Activated B cell treated with CpG ODN at 0.5 μM for 24 hours (primary cell): ENCODE measurements at regions not wholly inside any gene's neighbourhood (a gene's known extent, or its start where the extent isn't known, plus 50 kb on each side); places are given as distances from the start of the nearest gene placed in this dataset.

Source experiments
- ATAC-seq: fragments of 200-7000 bp; cut with Tn5 transposase; one replicate; pipeline ENCODE4 v1.10.0; 2021; ENCODE audit warnings: low read depth, mild to moderate bottlenecking, moderate library complexity
- CTCF ChIA-PET: fragments of 350-600 bp; sonication (Branson Sonifier 250); formaldehyde crosslinking; loops from one replicate; lab custom pipeline; 2021; ENCODE audit warnings: antibody characterized with exemption; lab: Charles Lee
- POLR2A ChIA-PET: fragments of 350-600 bp; sonication (Branson Sonifier 250); formaldehyde crosslinking; loops from one replicate; lab custom pipeline; 2021; ENCODE audit warnings: antibody characterized with exemption; lab: Charles Lee
- DNase-seq: peaks from one replicate; pipeline ENCODE4 v3.0.0; 2022
- H3K27ac Mint-ChIP-seq: one replicate; pipeline ENCODE4 v1.8.0; 2020; ENCODE audit warnings: mixed read lengths
- H3K27me3 Mint-ChIP-seq: one replicate; pipeline ENCODE4 v1.8.0; 2021; ENCODE audit warnings: mixed read lengths
- H3K36me3 Mint-ChIP-seq: one replicate; pipeline ENCODE4 v1.8.0; 2021; ENCODE audit warnings: low read depth, mixed read lengths
- H3K4me1 Mint-ChIP-seq: one replicate; pipeline ENCODE4 v1.8.0; 2021; ENCODE audit warnings: mixed read lengths
- H3K4me3 Mint-ChIP-seq: one replicate; pipeline ENCODE4 v1.8.0; 2020; ENCODE audit warnings: mild to moderate bottlenecking, mixed read lengths
- H3K9me3 Mint-ChIP-seq: one replicate; pipeline ENCODE4 v1.8.0; 2020; ENCODE audit warnings: mixed read lengths
- CTCF ChIP-seq: fragments of 200-600 bp; IDR thresholded peaks from one replicate; pipeline ENCODE4 v1.8.0; 2022; ENCODE audit warnings: antibody characterized with exemption, mild to moderate bottlenecking
- intact Hi-C: fragments of 100-400 bp; cut with micrococcal nuclease; formaldehyde crosslinking; loops from one replicate; pipeline ENCODE4 v1.15.1; 2024

GRCh38 chr11:100467821-100468508 lies 219.1 kb upstream of the ARHGAP42 start:
- DNase-seq (no peak), ATAC-seq (no peak)
- no peak overlapping the region for H3K4me3 Mint-ChIP-seq
- no peak for TF ChIP-seq CTCF
- no peak overlapping the region for H3K27ac Mint-ChIP-seq
- ChIA-PET POLR2A (no interaction called here), CTCF (no interaction called here)
- H3K4me1 Mint-ChIP-seq: no peaks in the 10 kb centered on the region
- no peaks in the 10 kb centered on the region for H3K36me3 Mint-ChIP-seq
- intact Hi-C loops: no loop called here
- peaks cover 13% of the 10 kb centered on the region for H3K9me3 Mint-ChIP-seq
- no peaks in the 10 kb centered on the region for H3K27me3 Mint-ChIP-seq

- CTCF ChIA-PET: no interaction called here
- POLR2A ChIA-PET: no interaction called here
- H3K27me3 Mint-ChIP-seq: no peaks in the 10 kb centered on the region
- intact Hi-C loops: no loop called here
- H3K27ac Mint-ChIP-seq: no peak overlapping the region
- no peaks in the 10 kb centered on the region for H3K4me1 Mint-ChIP-seq
- no peaks in the 10 kb centered on the region for H3K36me3 Mint-ChIP-seq
- H3K4me3 Mint-ChIP-seq: no peak overlapping the region
- DNase-seq (no peak), ATAC-seq (no peak)
- no peak for TF ChIP-seq CTCF
- H3K9me3 Mint-ChIP-seq: peaks cover 16% of the 10 kb centered on the region
These were observed 217.3 kb upstream of the ARHGAP42 start for GRCh38 chr11:100469835-100470234.

- intact Hi-C loops: no loop called here
- H3K9me3 Mint-ChIP-seq: peaks cover 7% of the 10 kb centered on the region
- DNase-seq (no peak), ATAC-seq (no peak)
- no peaks in the 10 kb centered on the region for H3K36me3 Mint-ChIP-seq
- ChIA-PET POLR2A (no interaction called here), CTCF (no interaction called here)
- no peak for TF ChIP-seq CTCF
- no peak overlapping the region for H3K4me3 Mint-ChIP-seq
- H3K4me1 Mint-ChIP-seq: no peaks in the 10 kb centered on the region
- H3K27me3 Mint-ChIP-seq: no peaks in the 10 kb centered on the region
- H3K27ac Mint-ChIP-seq: no peak overlapping the region
These were observed 214.2 kb upstream of the ARHGAP42 start for GRCh38 chr11:100472727-100473389.

GRCh38 chr11:100473390-100473740 lies 213.7 kb upstream of the ARHGAP42 start:
- H3K4me1 Mint-ChIP-seq: no peaks in the 10 kb centered on the region
- no peak for DNase-seq
- CTCF ChIA-PET: no interaction called here
- TF ChIP-seq CTCF: no peak
- no peak for ATAC-seq
- H3K4me3 Mint-ChIP-seq: no peak overlapping the region
- peaks cover 3% of the 10 kb centered on the region for H3K9me3 Mint-ChIP-seq
- intact Hi-C loops: no loop called here
- no peaks in the 10 kb centered on the region for H3K36me3 Mint-ChIP-seq
- H3K27ac Mint-ChIP-seq: no peak overlapping the region
- POLR2A ChIA-PET: no interaction called here
- no peaks in the 10 kb centered on the region for H3K27me3 Mint-ChIP-seq

- H3K9me3 Mint-ChIP-seq: no peaks in the 10 kb centered on the region
- POLR2A ChIA-PET: no interaction called here
These were observed 202.1 kb upstream of the ARHGAP42 start for GRCh38 chr11:100484948-100485347.

More at GRCh38 chr11:100484948-100485347, 202.1 kb upstream of the ARHGAP42 start:
- no peak overlapping the region for H3K27ac Mint-ChIP-seq
- TF ChIP-seq CTCF: no peak
- ATAC-seq: no peak
- H3K4me3 Mint-ChIP-seq: no peak overlapping the region
- no peaks in the 10 kb centered on the region for H3K27me3 Mint-ChIP-seq
- no peak for DNase-seq
- intact Hi-C loops: no loop called here
- no peaks in the 10 kb centered on the region for H3K4me1 Mint-ChIP-seq
- no peaks in the 10 kb centered on the region for H3K36me3 Mint-ChIP-seq
- CTCF ChIA-PET: no interaction called here
